ENCODE measurements at regions not wholly inside any gene's neighbourhood (a gene's known extent, or its start where the extent isn't known, plus 50 kb on each side); places are given as distances from the start of the nearest gene placed in this dataset.

- no peaks in the 10 kb centered on the region for H3K4me1 ChIP-seq (ENCODE audit: control insufficient read depth in 1 of 2, insufficient read depth in 1 of 2, low read depth in 1 of 2, low read length in 1 of 2)
- H3K4me3 ChIP-seq (ENCODE audit: low read depth in 1 of 2, low read length in 1 of 2), result no peak overlapping the region
- TF ChIP-seq, protein P1, sequence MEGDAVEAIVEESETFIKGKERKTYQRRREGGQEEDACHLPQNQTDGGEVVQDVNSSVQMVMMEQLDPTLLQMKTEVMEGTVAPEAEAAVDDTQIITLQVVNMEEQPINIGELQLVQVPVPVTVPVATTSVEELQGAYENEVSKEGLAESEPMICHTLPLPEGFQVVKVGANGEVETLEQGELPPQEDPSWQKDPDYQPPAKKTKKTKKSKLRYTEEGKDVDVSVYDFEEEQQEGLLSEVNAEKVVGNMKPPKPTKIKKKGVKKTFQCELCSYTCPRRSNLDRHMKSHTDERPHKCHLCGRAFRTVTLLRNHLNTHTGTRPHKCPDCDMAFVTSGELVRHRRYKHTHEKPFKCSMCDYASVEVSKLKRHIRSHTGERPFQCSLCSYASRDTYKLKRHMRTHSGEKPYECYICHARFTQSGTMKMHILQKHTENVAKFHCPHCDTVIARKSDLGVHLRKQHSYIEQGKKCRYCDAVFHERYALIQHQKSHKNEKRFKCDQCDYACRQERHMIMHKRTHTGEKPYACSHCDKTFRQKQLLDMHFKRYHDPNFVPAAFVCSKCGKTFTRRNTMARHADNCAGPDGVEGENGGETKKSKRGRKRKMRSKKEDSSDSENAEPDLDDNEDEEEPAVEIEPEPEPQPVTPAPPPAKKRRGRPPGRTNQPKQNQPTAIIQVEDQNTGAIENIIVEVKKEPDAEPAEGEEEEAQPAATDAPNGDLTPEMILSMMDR (IDR thresholded peaks at IDR 0.05), result no peak
- H3K9me3 ChIP-seq, result peaks cover 5% of the 10 kb centered on the region
- H3K27me3 ChIP-seq, result no peaks in the 10 kb centered on the region
- H3K36me3 ChIP-seq, result no peaks in the 10 kb centered on the region
- no peak overlapping the region for H3K27ac ChIP-seq
Observed at GRCh38 chr7:136324073-136324704, 347.0 kb upstream of the MTPN start.

DNA sequence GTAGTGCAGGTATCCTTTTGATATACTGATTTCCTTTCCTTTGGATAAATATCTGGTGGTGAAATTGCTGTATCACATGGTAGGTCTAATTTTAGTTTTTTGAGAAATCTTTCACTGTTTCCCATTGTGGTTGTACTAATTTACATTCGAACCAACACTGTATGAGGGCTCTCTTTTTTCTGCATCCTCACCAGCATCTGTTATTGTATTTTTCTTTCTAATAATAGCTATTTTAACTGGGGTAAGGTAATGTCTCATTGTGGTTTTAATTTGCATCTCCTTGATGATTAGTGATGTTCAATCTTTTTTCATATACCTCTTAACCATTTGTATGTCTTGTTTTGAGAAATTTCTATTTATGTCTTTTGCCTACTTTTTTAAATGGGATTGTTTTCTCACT, 335.4 kb upstream of the MTPN start:
- Histone ChIP-seq H3K36me3 (no peaks in the 10 kb centered on the region), H3K9me3 (no peaks in the 10 kb centered on the region), H3K4me1 (ENCODE audit: control insufficient read depth in 1 of 2, insufficient read depth in 1 of 2, low read depth in 1 of 2, low read length in 1 of 2) (no peaks in the 10 kb centered on the region), H3K27me3 (no peaks in the 10 kb centered on the region), H3K27ac (no peak overlapping the region), H3K4me3 (ENCODE audit: low read depth in 1 of 2, low read length in 1 of 2) (no peak overlapping the region)
- TF ChIP-seq, protein P1 (IDR thresholded peaks at IDR 0.05), result no peak

GRCh38 chr7:136309407-136309806, 332.2 kb upstream of the MTPN start:
- TF ChIP-seq, protein P1 (IDR thresholded peaks at IDR 0.05), result no peak
- Histone ChIP-seq H3K4me3 (ENCODE audit: low read depth in 1 of 2, low read length in 1 of 2) (no peak overlapping the region), H3K9me3 (no peaks in the 10 kb centered on the region), H3K27me3 (no peaks in the 10 kb centered on the region), H3K27ac (no peak overlapping the region), H3K4me1 (ENCODE audit: control insufficient read depth in 1 of 2, insufficient read depth in 1 of 2, low read depth in 1 of 2, low read length in 1 of 2) (no peaks in the 10 kb centered on the region), H3K36me3 (no peaks in the 10 kb centered on the region)

- H3K27ac ChIP-seq, result no peak overlapping the region
Observed at GRCh38 chr7:136308230-136308629, 331.1 kb upstream of the MTPN start.

GRCh38 chr7:136303162-136303561, 326.0 kb upstream of the MTPN start:
- Histone ChIP-seq H3K4me3 (ENCODE audit: low read depth in 1 of 2, low read length in 1 of 2) (no peak overlapping the region), H3K9me3 (no peaks in the 10 kb centered on the region), H3K36me3 (no peaks in the 10 kb centered on the region), H3K4me1 (ENCODE audit: control insufficient read depth in 1 of 2, insufficient read depth in 1 of 2, low read depth in 1 of 2, low read length in 1 of 2) (no peaks in the 10 kb centered on the region), H3K27me3 (no peaks in the 10 kb centered on the region), H3K27ac (no peak overlapping the region)
- TF ChIP-seq, protein P1 (IDR thresholded peaks at IDR 0.05), result no peak

More at GRCh38 chr7:136308230-136308629, 331.1 kb upstream of the MTPN start:
- H3K4me3 ChIP-seq (ENCODE audit: low read depth in 1 of 2, low read length in 1 of 2), result no peak overlapping the region
- no peaks in the 10 kb centered on the region for H3K9me3 ChIP-seq
- H3K36me3 ChIP-seq, result no peaks in the 10 kb centered on the region
- H3K27me3 ChIP-seq, result no peaks in the 10 kb centered on the region
- TF ChIP-seq, protein P1 (IDR thresholded peaks at IDR 0.05), result no peak
- no peaks in the 10 kb centered on the region for H3K4me1 ChIP-seq (ENCODE audit: control insufficient read depth in 1 of 2, insufficient read depth in 1 of 2, low read depth in 1 of 2, low read length in 1 of 2)
